Hippocampal formation (tissue), 2 donors: ENCODE measurements at regions not wholly inside any gene's neighbourhood (a gene's known extent, or its start where the extent isn't known, plus 50 kb on each side); places are given as distances from the start of the nearest gene placed in this dataset.
"Not testable (repeated sequence)": the region's sequence is repeated elsewhere in the genome, so short reads cannot be mapped to it uniquely, and the experiment has no call there.

Source experiments
- DNase-seq, 2 donors: peaks; one replicate each; lab custom pipeline; 2025; lab: John Stamatoyannopoulos, UW

GRCh38 chr1:64318428-64318827, 115.0 kb downstream of the UBE2U start:
- no peak for DNase-seq

- DNase-seq = no peak
Observed at GRCh38 chr1:64320007-64320406, 116.6 kb downstream of the UBE2U start.

- DNase-seq = no peak
Observed at GRCh38 chr1:64320470-64320869, 117.0 kb downstream of the UBE2U start.

- DNase-seq = no peak
Observed at GRCh38 chr1:64320922-64321614, 117.6 kb downstream of the UBE2U start.

DNA sequence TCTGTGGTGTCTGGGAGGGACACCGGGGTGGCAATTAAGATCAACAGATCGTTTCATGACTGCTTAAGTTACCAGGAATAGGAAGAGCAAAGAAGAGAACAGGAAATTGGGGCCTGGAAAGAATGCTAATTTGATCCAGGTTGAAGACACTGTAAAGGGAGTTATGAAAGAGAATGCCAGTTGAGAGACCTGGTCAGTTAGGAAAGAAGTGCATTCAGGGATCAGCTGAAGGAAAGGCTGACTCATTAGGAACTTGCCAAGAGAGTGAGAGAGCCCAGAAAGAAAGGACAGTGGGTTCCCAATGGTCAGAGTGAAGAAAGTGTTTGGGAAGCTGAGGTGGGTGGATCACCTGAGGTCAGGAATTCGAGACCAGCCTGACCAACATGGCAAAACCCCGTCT, 119.6 kb downstream of the UBE2U start:
- no peak for DNase-seq

DNA sequence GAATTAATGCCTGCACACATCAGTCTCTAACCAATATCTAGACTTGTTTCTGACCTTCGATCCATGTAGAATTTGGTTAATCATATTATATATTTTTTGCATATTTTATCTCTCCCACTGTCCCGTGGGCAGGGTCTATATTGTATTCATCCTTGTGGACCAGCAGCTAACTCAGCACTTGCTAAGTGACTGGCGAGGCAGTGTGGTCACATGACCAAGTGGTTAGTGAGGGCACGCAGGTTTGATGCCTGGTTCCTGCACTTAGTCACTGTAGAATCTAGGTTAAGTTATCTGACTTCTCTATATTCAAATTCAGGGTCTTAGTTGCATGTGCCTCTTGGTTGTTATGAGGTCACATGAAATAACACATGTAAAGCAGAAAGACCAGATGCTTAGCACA, 120.5 kb downstream of the UBE2U start:
- DNase-seq = no peak

DNA sequence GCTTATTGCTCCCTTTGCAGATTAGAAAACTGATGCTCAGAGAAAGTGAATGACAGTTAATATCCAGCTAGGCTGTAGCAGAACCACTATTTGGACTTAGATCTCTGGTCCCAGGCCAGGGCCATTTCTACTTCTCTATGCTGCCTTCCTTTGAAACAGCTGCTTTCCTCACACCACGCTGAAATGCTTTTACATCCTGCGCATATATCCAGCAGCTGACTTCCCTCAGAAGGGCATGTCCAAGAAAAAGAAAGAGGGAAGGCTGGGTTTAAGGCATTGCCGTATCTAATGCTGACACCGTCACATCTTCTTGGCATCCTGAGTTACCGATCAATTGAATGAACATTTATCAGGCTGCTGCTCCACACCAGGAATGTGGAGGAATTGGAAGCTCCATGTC, 122.4 kb downstream of the UBE2U start:
- DNase-seq = no peak

DNA sequence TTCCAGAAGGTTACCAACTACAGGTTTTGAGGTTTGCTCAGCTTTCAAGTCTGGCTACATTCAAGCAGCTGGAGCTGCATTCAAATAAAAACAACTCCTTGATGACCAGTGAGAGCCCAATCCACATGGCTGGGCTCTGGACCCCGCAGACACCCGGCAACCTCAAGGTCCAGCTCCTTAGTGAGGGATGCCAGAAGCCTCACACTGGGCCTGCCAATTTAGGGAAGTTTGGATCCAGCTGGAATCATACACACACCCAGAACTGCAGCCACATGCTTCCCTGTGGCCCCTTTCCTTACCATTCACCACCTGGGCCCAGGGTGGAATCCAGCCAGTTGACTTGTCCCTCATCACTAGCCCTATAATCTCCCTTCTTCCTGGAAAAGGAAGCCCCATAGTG, 123.7 kb downstream of the UBE2U start:
- DNase-seq = no peak

- DNase-seq = no peak
Observed at GRCh38 chr1:64328193-64328592, 124.8 kb downstream of the UBE2U start.

DNA sequence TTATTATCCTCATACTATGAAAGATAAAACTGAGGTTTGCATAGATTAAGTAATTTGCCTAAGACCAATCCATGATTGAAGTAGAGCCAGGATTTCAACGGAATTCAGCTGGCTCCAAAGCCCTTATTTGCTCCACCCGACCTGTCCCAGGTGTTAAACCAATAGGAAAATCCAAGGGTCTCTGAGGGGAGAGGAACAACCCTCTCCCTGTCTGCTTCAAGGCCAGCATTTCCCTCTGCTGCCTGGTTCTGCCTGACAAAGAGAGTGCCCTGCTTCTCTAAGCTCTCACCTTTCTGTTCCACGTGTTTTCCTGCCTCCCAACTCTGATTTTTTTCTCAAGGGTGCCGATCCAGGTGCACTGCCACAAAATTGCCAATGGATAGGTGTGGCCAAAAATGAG, 127.4 kb downstream of the UBE2U start:
- no peak for DNase-seq

DNA sequence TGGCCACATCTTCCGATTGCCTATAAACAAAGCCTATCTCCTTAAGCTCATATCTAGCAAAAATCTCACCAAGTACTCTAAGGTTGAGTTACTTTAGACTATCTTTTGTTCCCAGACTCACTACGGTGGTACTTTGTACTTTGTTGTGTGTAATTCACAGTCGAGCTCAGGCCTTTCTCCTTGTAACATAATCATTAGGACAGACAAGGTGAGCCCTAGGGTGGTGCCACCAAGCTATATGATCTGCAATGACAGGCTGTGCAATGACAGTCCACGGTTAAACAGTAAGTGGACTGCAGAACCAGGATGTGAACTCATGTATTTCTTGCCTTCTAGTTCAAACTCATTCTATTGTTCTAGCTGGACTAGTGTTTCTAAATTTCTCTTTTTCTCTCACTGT, 132.2 kb downstream of the UBE2U start:
- DNase-seq = no peak

- DNase-seq = no peak
Observed at GRCh38 chr1:64337475-64337874, 132.5 kb upstream of the CACHD1 start.

DNA sequence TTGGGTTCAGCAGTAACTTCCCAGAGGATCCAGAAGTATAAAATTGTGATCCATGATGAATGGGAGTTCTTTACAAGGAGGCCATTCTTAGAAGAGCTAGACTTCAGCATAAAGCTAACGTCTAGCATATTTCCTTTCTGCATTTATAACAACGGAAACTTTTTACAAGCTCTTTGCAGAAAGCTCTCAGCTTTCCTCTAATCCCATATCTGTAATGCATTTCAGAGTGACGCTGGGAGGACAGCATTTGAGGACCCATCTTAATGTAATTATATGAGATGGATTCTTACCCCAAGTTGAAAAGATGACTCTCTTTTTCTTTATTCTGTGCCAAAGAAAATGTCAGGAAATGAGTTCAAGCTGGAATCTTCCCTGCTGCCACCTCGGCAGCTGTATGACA, 132.0 kb upstream of the CACHD1 start:
- DNase-seq = no peak

- no peak for DNase-seq
Observed at GRCh38 chr1:64340361-64340760, 129.6 kb upstream of the CACHD1 start.

- DNase-seq = no peak
Observed at GRCh38 chr1:64343105-64343822, 126.7 kb upstream of the CACHD1 start.

DNA sequence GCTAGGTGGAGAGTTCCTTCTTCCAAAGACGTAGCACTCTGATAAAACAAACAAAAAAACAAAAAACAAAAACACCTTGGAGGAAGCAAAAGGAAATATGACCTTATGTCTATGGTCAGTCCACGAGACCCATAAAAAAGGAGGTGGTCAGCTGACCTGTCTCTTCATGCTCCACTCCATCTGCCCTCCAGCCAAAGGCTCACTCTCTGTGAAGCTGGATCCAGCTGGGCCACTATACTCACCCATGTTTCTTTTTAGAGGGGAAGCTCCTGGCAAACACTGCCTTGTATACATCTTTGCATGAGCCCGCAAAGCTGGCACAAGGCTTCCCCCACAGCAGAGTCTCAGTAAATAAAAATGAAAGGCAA, 126.1 kb upstream of the CACHD1 start:
- DNase-seq = no peak

DNA sequence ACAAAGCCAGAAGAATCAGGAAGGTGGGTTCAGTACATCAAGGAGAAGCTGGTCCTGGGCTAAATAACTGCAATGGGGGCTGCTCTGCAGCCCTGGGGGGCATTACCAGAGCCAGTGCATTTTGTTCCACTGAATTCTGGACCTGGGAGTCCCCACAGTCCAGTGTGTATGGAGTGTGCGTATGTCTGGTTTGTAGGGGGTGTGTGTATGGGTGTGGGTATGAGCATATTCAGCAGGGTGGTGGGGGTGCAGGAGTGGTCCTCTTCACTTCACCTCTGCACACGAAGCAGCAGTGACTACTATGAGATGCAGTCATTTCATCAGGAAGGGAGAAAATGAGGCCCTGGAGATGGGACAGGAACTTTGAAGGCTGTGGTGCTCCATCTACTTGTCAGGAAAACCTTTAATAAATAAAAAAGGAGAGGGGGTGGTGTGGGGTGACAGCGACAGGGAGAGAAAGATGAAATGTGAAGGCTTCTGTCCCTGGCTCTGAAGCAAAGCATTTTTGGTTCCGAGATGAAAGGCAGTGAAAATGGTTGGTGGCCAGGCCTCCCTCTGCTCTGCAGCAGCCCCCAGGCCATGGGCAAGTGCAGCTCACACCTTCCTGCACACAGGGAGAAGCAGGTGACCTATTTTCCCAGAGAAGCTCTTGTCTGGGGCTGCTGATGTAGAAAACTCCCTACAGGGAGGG, 121.5 kb upstream of the CACHD1 start:
- DNase-seq = no peak

GRCh38 chr1:64348961-64349648, 120.8 kb upstream of the CACHD1 start:
- no peak for DNase-seq

GRCh38 chr1:64355534-64355933, 114.4 kb upstream of the CACHD1 start:
- not testable (repeated sequence) for DNase-seq

DNA sequence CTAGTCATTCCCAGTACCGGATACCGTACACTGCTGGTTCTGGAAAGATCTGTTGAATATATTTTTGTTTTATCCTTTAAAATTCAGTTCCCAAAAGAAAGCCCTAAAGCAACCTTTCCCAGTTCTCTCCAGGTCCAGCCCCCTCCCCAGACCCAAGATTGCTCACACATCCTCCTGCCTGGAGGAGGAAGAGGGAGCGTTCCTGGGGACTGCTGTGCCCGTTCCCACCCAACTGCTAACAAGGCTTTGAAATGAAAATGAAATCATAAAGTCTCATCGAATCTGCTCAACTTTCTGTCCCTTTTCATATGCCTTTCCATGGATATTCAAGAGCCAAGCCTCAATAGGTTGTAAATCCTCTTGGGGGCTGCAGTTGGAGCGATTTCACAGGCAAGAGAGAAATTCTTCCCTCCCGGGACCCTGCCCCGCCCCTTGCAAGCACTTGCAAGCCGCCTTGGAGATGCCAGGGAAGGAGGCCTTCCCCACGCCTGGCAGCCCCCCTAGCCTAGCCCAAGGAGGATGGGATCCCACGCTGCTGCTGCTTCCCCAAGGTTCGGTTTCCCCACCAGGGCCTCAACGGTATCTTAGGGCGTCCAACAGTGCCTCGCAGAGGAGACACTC, 113.2 kb upstream of the CACHD1 start:
- no peak for DNase-seq

GRCh38 chr1:64357422-64357821, 112.5 kb upstream of the CACHD1 start:
- no peak for DNase-seq

DNA sequence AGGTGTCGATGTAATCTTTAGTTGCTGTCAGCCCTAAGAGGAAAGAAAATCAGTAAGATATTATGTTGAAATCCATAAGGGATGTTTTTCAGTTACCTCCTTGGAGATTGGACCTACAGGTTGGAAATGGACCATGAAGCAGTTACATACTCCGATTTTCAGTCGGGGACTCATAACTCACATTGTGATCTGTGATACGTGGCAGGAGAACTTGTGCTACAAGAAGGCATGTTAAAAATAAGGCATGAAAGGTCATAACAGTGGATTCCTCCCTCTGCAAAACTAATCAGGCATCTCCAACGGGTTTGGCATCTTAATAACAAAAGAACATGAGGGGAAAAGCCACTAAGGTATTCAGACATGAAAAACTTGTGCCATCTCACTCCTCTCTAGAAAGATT, 111.2 kb upstream of the CACHD1 start:
- DNase-seq = no peak
